ENCODE measurements at regions not wholly inside any gene's neighbourhood (a gene's known extent, or its start where the extent isn't known, plus 50 kb on each side); places are given as distances from the start of the nearest gene placed in this dataset.
A peak's percentile ranks its signal among the peaks of the same experiment; 100 is the strongest.

DNA sequence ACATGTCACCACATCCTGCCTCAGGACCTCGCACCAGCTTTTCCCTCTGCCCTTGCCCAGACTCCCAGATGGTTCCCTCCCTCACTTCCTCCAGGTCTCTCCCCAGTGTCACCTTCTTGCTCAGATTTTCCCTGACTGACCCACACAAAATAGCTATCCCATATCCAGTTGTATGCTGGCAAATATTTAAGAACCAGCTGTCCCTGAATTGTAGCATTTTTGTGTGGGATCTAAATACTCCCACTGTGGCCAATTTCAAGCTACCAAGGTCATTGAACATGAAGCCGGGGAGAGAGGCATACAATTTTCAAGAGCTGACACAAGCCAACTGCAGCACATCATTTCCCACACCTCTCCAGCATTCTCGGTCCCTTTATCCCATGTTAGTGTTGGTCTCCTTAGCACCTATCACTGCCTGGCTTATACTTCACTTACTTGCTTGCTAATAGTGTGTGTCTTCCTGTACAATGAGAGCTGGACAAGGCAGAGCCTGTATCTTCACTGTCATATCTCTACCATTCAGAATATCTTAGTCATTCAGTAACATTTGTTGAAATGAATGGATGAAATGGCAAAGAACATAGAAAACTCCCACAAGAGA, 101.3 kb upstream of the CTNNB1 start:
- no peak for DNase-seq (ENCODE audit: low read depth, low spot score)

DNA sequence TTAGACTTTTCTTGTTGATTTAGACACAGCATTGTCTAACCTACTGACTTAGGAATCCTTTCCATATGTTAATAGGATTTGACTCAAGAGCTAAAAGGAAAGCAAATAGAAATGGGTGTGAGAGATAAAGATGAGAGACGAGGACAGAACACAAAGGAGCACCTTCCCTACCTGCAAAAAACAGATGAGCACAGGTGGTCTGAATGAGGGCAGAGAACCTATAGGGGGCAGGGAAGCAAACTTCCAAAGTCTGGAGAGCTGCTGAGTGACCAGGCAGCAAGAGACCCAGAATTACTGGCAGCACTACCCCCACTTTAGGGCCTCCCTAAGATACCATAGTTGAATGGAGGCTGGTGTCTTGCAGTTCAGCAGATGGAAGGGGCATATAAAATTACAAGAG, 98.1 kb upstream of the CTNNB1 start:
- DNase-seq (ENCODE audit: low read depth, low spot score) = no peak

DNA sequence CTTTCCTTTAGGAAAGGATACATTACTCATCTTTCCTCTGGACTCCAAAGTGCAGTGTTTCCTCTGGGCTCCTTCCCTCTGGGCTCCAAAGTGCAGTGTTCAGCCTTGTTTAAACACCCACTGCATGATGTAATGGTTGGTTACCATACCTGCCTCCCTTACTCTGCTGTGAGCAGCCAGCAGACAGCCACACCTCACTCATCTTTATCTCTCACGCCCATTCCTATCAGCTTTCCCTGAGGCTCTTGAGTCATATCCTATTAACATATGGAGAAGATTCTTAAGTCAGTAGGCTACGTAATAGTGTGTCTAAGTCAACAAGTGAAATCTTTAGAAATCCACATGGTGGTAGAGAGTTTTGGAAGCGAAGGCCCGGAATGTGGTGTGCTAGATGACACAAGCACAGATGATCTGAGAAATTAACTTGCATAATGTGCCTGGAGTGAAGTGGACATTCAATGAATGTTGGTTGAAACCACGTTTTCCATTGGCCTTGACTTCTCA, 97.2 kb upstream of the CTNNB1 start:
- no peak for DNase-seq (ENCODE audit: low read depth, low spot score)

DNA sequence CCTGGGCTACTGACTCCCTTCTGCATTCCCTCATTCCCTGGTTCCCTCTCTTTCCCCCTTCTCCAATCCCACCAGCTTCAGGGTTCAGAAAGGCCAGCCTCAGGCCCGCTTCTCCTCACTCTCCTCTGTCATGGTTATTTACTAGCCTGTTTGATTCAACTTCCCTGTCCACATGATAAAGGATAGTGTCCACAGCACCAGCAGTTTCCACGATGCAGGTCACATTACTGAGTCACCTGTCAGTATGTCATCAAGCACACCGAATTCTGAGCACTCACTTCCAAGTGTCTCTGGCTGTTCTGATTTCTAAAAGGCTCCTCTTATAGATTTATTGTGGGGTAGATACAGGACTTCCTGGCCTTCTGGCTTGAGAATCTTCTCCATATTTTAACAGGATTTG, 96.6 kb upstream of the CTNNB1 start:
- DNase-seq (ENCODE audit: low read depth, low spot score) = no peak

DNA sequence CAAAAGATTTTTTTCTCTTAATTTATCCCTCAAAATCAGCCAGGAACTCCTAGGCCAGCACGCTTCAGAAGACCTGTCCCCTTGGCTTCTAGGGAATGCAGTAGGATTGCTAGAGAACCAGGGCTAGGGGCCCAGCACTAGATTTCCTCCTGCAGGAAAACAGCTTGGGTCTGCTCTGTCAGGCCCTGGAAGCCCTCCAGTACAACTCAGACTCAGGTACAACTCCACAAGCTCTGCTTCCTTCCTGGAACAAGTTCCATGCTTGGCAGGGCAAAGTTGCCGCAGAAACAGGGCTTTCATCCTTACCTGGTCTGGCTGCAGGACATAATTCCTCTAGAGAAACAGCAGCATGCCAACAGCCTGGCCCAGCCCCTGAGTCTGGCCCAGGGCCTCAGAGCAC, 96.1 kb upstream of the CTNNB1 start:
- DNase-seq (ENCODE audit: low read depth, low spot score) = no peak

DNA sequence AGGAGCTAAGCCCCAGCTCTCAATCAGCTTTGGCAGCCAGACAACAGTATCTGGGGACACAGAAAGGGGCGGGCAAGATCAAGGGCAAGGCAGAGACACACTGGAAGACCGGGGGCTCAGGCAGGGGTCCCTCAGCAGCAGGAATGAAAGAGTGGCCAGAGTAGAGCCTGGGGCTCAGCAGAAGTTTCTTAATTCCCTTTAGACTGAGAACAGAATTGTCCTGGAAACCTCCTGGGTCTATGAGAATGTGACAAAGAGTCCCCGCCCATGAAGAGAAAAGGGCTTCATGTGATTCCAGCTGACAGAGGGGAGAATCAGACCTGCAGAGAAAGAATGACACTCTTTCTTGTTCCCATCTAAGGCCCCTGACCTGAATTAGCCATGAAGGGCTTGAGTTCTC, 95.2 kb upstream of the CTNNB1 start:
- no peak for DNase-seq (ENCODE audit: low read depth, low spot score)

DNA sequence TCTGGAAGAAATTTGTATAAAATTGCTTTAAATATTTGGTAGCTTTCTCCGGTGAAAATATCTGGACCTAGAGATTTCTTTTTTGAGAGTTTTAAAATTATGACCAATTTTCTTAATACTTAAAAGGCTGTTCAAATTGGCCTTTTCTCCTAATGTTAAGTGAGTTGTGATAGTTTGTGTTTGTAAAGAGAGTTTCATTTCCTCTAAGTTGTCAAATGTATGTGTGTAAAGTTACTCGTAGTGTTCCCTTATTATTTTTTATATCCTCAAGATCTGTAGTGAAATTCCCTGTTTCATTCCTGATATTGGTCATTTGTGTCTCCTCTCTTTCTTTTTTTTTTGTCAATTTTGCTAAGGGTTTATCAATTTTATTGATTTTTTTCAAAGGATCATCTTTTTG, 92.6 kb upstream of the CTNNB1 start:
- no peak for DNase-seq (ENCODE audit: low read depth, low spot score)

DNA sequence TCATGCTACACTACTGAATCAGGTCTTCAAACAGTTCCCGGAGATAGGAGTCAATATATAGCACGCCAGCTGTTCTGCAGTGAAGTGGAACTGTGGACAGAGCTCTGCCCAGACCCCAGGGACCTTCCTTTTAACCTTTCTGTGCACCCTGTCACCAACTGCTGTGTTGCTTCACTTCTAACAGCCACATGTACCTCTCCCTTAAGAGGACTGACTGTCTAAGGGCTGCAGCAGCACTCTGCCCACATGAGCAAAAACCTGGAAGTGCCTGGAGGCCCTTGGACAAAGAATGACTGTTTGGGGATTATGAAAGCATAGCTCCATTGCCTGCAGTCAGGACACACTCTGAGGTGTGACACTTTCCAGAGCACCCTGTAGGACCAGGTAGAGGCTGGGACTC, 88.3 kb upstream of the CTNNB1 start:
- DNase-seq (ENCODE audit: low read depth, low spot score) = no peak

DNA sequence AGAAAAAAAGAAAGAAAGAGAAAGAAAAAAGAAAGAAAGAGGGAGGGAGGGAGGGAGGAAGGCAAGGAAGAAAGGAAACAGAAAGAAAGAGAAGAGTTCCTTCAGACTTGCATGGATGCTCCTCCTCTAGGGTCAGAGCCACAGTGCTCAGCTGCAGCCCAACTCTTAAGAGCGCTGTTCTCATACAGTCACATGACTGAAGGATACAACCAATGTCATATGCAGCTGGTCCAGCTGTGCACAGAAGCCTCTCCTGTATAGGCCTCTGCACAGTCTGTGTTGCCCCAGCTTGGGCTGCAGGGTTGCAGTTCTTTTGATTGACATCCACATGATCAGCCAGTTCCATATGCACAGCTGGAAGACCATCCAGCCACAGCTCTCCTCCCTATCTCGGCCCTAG, 86.8 kb upstream of the CTNNB1 start:
- no peak for DNase-seq (ENCODE audit: low read depth, low spot score)

DNA sequence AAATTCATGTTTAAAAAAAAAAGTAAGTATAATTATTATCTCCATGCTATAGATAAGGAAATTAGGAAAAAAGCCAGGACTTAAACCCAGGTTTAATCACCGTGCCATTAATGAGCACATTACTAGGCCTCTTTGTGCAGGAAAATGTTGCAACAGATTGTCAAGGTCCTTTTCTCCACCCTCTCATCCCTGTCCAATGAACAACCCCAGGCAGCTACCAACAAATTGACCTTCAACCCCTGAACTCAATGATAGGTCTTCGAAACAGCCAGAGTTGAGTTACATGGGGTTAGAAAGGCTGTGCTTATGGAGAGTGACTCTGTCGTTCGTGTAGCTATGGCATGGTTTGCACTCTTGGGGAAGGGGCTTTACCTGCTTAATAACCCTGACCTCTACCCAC, 84.2 kb upstream of the CTNNB1 start:
- no peak for DNase-seq (ENCODE audit: low read depth, low spot score)

DNA sequence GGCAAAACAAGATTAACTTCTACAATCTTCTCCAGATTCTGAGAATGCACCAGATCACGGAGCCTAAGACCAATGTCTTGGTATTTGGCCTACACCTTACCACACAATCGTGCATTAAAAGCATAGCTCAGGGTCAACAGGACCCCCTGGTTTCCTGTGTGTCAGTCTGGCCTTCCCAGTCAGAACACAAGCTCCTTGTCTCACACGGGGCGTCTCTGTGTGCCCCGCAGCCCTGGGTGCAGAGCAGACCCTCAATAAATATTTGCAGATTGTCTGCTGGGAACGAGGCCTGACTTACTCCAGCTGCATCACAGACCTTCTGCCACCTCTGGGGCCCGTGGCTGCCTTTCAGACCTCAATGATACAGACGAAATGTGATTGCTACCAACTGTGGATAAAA, 82.5 kb upstream of the CTNNB1 start:
- DNase-seq (ENCODE audit: low read depth, low spot score) = no peak

DNA sequence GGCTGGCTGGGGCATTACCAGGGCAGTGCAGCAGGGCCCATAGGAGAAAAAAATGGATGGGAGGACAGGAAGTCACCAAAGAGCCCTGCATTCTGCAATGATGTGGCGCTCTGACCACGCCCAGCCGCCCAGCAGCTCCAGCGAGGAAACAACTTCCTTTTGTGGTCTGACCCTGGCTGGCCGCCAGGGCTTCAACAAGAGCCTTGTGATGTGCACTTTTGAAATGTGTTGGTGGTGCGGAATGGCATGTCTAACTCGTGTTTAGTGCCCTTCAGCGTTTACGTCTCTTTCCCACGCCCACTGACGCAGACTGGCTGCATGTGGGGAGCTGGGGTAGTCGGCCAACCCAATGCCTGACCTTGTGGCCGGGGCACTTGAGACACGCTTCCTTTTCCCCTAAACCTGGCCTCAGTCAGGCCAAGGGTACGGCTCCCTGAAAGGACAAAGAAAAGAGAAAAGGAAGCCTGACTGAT, 81.9 kb upstream of the CTNNB1 start:
- DNase-seq (ENCODE audit: low read depth, low spot score) = peak; percentile 98

DNA sequence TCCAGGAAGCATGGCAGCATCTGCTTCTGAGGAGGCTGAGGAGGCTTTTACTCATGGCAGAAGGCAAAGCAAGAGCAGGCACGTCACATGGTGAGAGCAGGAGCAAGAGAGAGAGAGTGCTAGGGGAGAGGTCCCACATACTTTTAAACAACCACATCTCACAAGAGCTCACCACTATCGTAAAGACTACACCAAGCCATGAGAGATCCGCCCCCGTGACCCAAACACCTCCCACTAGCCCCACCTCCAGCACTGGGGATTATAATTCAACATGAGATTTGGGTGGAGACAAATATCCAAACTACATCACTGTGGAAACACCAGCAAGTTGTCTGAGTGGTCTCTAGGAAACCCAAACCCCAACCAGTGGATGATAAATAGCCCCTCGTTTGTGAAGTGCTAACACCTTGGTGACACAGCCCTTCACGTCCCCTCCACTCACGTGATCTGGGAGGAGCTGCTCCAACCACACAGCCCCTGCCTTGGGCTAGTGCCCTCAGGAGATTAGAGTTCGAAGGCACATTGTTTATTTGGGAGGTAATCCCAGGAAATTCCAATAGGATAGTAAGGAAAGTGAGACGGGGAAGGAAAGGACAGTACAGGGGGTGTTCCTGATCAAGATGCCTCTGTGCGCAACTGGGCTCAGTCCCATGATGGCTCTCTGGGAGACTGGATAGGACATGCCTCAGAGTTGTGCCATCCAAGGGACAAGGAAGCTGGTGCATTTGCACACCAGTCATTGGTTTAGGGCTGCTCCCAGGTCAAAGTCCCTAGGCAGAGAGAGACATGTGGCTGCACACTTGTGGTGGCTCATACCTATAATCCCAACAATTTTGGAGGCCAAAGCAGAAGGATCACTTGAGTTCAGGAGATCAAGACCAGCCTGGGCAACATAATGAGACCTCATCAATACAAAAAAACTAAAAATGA, 80.6 kb upstream of the CTNNB1 start:
- DNase-seq (ENCODE audit: low read depth, low spot score) = no peak

DNA sequence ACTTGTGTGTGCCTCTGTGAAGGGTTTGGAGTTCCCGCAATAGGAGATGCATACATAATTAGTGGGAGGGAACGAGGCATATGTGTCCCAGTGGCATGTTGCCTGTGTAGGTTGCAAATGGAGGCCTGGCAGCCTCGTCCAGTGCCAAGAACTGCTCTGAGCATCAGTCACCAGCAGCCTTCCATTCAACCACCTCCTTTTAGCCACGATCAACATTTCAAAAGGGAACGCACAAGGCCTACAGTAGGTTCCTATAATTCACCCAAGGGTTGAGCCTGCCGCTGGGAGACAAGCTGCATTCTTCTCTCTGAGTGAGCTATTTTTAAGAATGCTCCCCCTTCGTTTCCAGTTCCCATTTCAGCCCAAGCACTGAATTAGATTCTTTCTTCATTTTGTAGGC, 78.8 kb upstream of the CTNNB1 start:
- peak; percentile 26 for DNase-seq (ENCODE audit: low read depth, low spot score)

DNA sequence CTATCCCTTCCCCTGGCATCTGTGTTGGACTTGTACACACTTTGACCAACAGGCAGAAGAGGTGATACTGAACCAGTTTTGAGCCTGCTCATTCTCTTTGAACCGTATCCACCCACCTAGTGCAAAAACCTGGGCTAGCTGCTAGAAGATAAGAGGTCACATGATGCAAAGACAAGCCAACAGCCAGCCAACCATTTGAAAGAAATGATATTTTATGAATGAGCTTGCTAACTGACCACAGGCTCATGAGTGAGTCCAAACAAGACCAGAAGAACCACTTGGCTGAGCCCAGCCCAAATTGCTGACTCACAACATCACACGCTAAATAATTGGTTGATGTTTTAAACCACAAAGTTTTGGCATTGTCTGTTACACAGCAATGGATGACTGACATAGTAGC, 74.0 kb upstream of the CTNNB1 start:
- no peak for DNase-seq (ENCODE audit: low read depth, low spot score)

DNA sequence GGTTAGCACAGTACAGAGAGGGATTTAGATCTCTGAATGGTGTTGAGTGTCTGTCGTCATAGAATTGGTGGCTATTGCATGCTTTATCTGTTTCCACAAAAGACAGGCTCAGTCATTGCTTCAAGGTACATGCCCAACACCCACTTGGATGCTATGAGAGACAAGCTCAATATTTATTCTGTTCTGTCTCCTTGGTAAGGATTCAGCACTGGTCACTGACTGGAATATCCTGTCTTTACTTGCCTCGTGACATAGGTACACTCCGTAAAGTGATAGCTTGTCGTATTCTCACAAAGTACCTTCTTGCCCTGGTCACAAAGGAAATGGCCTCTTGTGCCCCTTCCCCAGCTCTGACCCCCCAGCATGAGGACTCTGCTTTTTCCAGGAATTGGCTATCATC, 72.8 kb upstream of the CTNNB1 start:
- no peak for DNase-seq (ENCODE audit: low read depth, low spot score)

DNA sequence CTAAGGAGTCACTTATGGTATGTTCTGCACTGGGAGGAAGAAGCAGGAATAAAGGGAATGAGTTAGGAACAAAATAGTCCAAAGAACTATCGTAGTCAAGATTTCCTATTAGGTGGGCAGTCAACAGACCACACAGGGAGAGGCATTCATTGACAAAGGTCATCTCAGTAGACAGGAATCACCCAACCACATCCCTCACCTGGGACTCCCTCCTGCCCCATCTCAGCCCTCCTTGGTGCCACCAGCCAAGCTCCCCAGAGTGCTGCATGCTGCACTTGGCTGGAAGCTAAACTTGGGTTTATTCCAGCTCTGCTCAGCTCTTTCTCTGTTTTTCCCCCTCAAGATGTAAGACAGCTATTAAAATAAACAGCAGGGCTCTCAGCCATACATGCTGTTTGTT, 72.3 kb upstream of the CTNNB1 start:
- DNase-seq (ENCODE audit: low read depth, low spot score) = no peak

DNA sequence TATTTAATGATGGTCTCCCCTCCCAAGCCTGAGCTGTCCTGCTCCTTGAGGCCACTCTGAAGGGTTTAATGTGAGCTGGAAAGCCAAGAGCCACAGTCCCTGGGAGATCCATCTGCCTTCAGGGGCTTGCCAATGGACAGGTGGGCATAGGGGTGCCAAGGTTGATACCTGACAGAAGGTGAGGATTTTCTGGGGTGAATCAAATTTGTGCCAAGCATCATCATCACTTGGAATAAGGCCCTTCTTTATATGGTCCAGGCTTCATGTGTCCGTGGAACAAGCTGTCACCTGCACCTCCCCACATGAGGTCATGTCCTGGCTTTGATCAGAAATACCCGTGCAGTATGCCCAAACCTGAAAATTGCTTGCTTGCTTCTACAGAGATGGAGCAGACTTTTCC, 71.9 kb upstream of the CTNNB1 start:
- DNase-seq (ENCODE audit: low read depth, low spot score) = no peak

DNA sequence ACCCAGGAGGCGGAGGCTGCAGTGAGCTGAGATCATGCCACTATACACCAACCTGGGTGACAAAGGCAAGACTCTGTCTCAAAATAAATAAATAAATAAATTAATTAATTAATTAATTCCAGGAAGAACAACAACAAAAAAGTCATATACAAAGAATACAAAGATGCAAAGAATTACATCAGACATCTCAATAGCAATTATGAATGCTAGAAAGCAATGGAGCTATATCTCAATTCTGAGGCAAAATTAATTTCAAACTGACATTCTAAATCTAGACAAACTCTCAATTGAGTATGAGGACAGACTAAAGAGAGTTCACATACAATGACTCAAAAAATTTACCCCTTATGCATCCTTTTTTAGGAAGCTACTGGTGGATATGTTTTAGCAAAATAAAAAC, 69.6 kb upstream of the CTNNB1 start:
- DNase-seq (ENCODE audit: low read depth, low spot score) = no peak

DNA sequence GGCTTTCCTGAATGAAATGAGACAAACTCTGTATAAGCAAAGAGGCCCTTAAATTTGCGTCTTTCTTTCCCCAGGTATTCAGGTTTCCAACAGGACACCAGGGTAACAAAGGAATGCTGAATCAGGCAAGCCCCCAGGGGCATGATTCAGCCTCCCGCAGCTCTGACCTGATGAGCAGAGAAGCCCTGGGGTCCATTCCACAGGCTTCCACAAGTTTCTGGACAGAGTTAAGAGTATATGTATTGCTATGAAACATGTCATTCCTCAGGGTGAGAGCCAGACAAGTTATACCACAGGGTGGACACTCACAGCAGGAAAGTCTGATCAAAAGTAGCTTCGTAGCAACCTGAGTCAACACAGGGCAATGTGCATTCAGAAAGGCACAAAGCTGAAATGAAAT, 68.1 kb upstream of the CTNNB1 start:
- DNase-seq (ENCODE audit: low read depth, low spot score) = peak; percentile 29

DNA sequence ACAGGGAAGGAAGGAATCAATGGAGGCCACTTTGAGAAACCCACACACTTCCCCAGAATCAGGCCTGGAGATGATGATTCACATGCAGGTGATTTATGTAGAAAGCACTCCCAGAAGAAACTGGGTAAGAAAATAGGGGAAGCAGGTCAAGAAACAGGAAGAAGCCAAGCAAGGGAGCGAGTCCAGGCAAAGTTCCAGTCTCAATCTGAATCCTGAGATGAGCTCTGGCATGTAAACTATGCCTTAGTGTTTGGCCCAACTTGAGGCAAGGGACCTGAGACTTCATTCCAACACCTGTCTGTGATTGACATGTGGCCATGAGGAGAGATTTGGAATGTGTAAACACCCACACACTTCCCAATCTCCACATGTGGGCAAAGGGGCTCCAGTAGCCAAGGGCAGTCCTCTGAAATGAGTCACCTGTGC, 61.6 kb upstream of the CTNNB1 start:
- DNase-seq (ENCODE audit: low read depth, low spot score) = peak; percentile 59

DNA sequence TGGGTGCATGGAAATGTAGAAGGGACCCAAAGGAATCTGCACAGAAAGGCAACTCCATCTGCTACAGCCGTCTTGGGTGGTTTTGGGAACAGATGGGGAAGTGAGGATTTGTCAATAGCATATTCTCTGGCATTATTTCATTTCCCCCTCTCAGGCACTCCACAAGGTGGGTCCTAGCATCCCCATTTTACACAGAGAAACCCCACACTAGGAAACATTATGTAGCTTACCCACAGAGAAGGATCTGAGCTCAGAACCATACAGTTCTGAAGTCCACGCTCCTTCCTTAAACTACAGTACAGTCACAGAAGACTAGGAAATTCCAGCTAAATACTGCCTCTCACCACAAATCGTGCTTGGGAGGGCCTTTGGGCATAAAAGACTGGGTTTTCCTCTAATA, 61.2 kb upstream of the CTNNB1 start:
- DNase-seq (ENCODE audit: low read depth, low spot score) = peak; percentile 24

DNA sequence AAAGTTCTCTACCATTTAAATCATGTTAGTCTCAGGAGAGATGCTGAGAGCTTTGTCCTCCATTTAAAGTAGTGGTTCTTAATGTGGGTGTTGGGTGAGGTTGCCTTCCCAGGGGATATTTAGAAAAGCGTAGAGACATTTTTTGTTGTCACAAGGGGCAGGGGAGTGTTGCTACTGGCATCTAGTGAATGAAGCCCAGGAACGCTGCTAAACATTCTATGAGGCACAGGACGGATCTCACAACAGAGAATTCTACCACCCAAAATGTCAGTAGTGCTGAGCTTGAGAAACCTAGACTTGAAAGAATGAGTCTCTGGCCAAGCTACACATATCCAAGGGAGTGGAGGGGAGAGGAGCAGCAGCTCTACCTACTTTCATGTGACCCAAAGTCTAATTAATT, 60.7 kb upstream of the CTNNB1 start:
- no peak for DNase-seq (ENCODE audit: low read depth, low spot score)

Measured in astrocyte of the hippocampus (primary cell).